Upper lobe of right lung (tissue), 1 donor: ENCODE measurements at regions not wholly inside any gene's neighbourhood (a gene's known extent, or its start where the extent isn't known, plus 50 kb on each side); places are given as distances from the start of the nearest gene placed in this dataset.

Source experiments
- ATAC-seq: fragments of 200-7000 bp; cut with Tn5 transposase; one replicate; pipeline ENCODE4 v1.9.1; 2020; ENCODE audit warnings: mild to moderate bottlenecking, moderate library complexity
- DNase-seq: peaks from one replicate; pipeline ENCODE4 v3.0.0-alpha.2; 2020
- H3K27ac ChIP-seq: fragments of 200-600 bp; one replicate; pipeline ENCODE4 v1.8.0; 2022
- H3K27me3 ChIP-seq: fragments of 200-600 bp; one replicate; pipeline ENCODE4 v1.8.0; 2022; ENCODE audit warnings: mild to moderate bottlenecking
- H3K36me3 ChIP-seq: fragments of 200-600 bp; one replicate; pipeline ENCODE4 v1.8.0; 2022
- H3K4me1 ChIP-seq: fragments of 200-600 bp; one replicate; pipeline ENCODE4 v1.8.0; 2022
- H3K4me3 ChIP-seq: fragments of 200-600 bp; one replicate; pipeline ENCODE4 v1.8.0; 2022; ENCODE audit warnings: mild to moderate bottlenecking
- H3K9me3 ChIP-seq: fragments of 200-600 bp; one replicate; pipeline ENCODE4 v1.8.0; 2022
- CTCF ChIP-seq: fragments of 200-600 bp; IDR thresholded peaks from one replicate; pipeline ENCODE4 v1.8.0; 2022; ENCODE audit warnings: antibody characterized with exemption
- intact Hi-C: fragments of 100-400 bp; cut with DNase I; formaldehyde crosslinking; loops from one replicate; pipeline ENCODE4 v1.11.0; 2022
- donor health status: DM: no; HTN: yes; CAD: no; lungs with severe emphysema.

- no peaks in the 10 kb centered on the region for H3K27me3 ChIP-seq
- H3K4me1 ChIP-seq = no peaks in the 10 kb centered on the region
- ATAC-seq (no peak), DNase-seq (no peak)
- no peak overlapping the region for H3K4me3 ChIP-seq
- no peak overlapping the region for H3K27ac ChIP-seq
- H3K36me3 ChIP-seq = no peaks in the 10 kb centered on the region
- no peaks in the 10 kb centered on the region for H3K9me3 ChIP-seq
- intact Hi-C loops = no loop called here
- no peak for TF ChIP-seq CTCF
Observed at GRCh38 chr13:53101883-53102282, 73.3 kb downstream of the OLFM4 start.

- no peaks in the 10 kb centered on the region for H3K4me1 ChIP-seq
- no peaks in the 10 kb centered on the region for H3K9me3 ChIP-seq
- no peaks in the 10 kb centered on the region for H3K27me3 ChIP-seq
- DNase-seq (no peak), ATAC-seq (no peak)
- TF ChIP-seq CTCF = no peak
- H3K36me3 ChIP-seq = no peaks in the 10 kb centered on the region
- no peak overlapping the region for H3K27ac ChIP-seq
- intact Hi-C loops = no loop called here
- no peak overlapping the region for H3K4me3 ChIP-seq
Observed at GRCh38 chr13:53104136-53104535, 75.5 kb downstream of the OLFM4 start.

GRCh38 chr13:53105477-53105876, 76.9 kb downstream of the OLFM4 start:
- DNase-seq (no peak), ATAC-seq (no peak)
- H3K27ac ChIP-seq = no peak overlapping the region
- no peaks in the 10 kb centered on the region for H3K4me1 ChIP-seq
- H3K36me3 ChIP-seq = no peaks in the 10 kb centered on the region
- intact Hi-C loops = no loop called here
- H3K4me3 ChIP-seq = no peak overlapping the region
- H3K9me3 ChIP-seq = no peaks in the 10 kb centered on the region
- no peak for TF ChIP-seq CTCF
- no peaks in the 10 kb centered on the region for H3K27me3 ChIP-seq

- Histone ChIP-seq H3K36me3 (no peaks in the 10 kb centered on the region), H3K4me3 (no peak overlapping the region), H3K27me3 (no peaks in the 10 kb centered on the region), H3K9me3 (no peaks in the 10 kb centered on the region), H3K4me1 (no peaks in the 10 kb centered on the region), H3K27ac (no peak overlapping the region)
- no peak for DNase-seq
- ATAC-seq = no peak
- no peak for TF ChIP-seq CTCF
- intact Hi-C loops = no loop called here
Observed at GRCh38 chr13:53105890-53106289, 77.3 kb downstream of the OLFM4 start.

GRCh38 chr13:53110181-53110580, 81.6 kb downstream of the OLFM4 start:
- H3K36me3 ChIP-seq = no peaks in the 10 kb centered on the region
- ATAC-seq (no peak), DNase-seq (no peak)
- no peaks in the 10 kb centered on the region for H3K27me3 ChIP-seq
- no peaks in the 10 kb centered on the region for H3K9me3 ChIP-seq
- no peak for TF ChIP-seq CTCF
- no peak overlapping the region for H3K27ac ChIP-seq
- H3K4me3 ChIP-seq = no peak overlapping the region
- H3K4me1 ChIP-seq = no peaks in the 10 kb centered on the region
- intact Hi-C loops = no loop called here

- ATAC-seq = no peak
Observed at GRCh38 chr13:53110614-53111013, 82.0 kb downstream of the OLFM4 start.

More at GRCh38 chr13:53110614-53111013, 82.0 kb downstream of the OLFM4 start:
- TF ChIP-seq CTCF = no peak
- no peaks in the 10 kb centered on the region for H3K36me3 ChIP-seq
- intact Hi-C loops = no loop called here
- H3K4me3 ChIP-seq = no peak overlapping the region
- no peak overlapping the region for H3K27ac ChIP-seq
- DNase-seq = no peak
- no peaks in the 10 kb centered on the region for H3K9me3 ChIP-seq
- no peaks in the 10 kb centered on the region for H3K4me1 ChIP-seq
- H3K27me3 ChIP-seq = no peaks in the 10 kb centered on the region
